NB4 (cell line): ENCODE measurements at regions not wholly inside any gene's neighbourhood (a gene's known extent, or its start where the extent isn't known, plus 50 kb on each side); places are given as distances from the start of the nearest gene placed in this dataset.

Source experiments
- MYC ChIP-seq: IDR thresholded peaks from 2 replicates; pipeline ENCODE4 v1.6.1; 2011; ENCODE audit warnings: low read depth, low read length
- TF ChIP-seq, protein P1 (sequence below): IDR thresholded peaks from one replicate; pipeline ENCODE4 v1.5.1; 2012; ENCODE audit warnings: low read depth, low read length
- TF ChIP-seq, protein P2 (sequence below): IDR thresholded peaks from 2 replicates; pipeline ENCODE4 v1.6.1; 2011; ENCODE audit warnings: low read depth, low read length

DNA sequence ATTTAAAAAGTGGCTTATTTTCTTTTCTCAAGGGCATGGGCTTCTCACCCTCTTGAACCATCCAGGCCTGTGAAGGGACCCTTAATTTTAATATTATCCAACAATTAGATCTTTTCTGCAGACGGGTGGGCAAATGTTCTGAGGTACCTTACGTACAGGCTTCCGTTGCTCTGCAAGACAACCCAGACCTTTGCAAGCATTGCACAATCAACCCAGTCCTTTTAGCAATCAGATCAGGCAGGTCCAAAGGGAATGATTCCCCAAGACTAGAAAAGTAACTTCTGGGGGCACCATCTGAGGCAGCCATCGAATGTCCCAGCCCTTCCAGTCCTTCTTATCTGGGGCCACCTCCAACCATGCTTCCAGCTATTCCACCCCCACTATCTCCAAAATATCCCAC, 67.3 kb upstream of the TACR3 start:
- TF ChIP-seq, protein P1, sequence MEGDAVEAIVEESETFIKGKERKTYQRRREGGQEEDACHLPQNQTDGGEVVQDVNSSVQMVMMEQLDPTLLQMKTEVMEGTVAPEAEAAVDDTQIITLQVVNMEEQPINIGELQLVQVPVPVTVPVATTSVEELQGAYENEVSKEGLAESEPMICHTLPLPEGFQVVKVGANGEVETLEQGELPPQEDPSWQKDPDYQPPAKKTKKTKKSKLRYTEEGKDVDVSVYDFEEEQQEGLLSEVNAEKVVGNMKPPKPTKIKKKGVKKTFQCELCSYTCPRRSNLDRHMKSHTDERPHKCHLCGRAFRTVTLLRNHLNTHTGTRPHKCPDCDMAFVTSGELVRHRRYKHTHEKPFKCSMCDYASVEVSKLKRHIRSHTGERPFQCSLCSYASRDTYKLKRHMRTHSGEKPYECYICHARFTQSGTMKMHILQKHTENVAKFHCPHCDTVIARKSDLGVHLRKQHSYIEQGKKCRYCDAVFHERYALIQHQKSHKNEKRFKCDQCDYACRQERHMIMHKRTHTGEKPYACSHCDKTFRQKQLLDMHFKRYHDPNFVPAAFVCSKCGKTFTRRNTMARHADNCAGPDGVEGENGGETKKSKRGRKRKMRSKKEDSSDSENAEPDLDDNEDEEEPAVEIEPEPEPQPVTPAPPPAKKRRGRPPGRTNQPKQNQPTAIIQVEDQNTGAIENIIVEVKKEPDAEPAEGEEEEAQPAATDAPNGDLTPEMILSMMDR: no peak
- TF ChIP-seq MYC: no peak
- TF ChIP-seq, protein P2, sequence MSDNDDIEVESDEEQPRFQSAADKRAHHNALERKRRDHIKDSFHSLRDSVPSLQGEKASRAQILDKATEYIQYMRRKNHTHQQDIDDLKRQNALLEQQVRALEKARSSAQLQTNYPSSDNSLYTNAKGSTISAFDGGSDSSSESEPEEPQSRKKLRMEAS: no peak
